BJ (cell line): ENCODE measurements at regions not wholly inside any gene's neighbourhood (a gene's known extent, or its start where the extent isn't known, plus 50 kb on each side); places are given as distances from the start of the nearest gene placed in this dataset.

Source experiments
- CTCF ChIA-PET: fragments of 350-600 bp; formaldehyde crosslinking; extraction: SDS; loops from one replicate; lab custom pipeline; 2021; ENCODE audit warnings: antibody characterized with exemption, inconsistent platforms; lab: Yijun Ruan, JAX
- POLR2A ChIA-PET: fragments of 300-600 bp; sonication (Branson Sonifier 250); formaldehyde crosslinking; extraction: SDS; loops from one replicate; lab custom pipeline; 2021; ENCODE audit warnings: antibody characterized with exemption; lab: Charles Lee
- DNase-seq: peaks from one replicate; pipeline ENCODE4 v3.0.0-alpha.2; 2011; ENCODE audit warnings: low read depth
- H3K27me3 ChIP-seq: 2 replicates; pipeline ENCODE4 v1.6.0; 2011; ENCODE audit warnings: low read length; ENCODE audit not compliant: control insufficient read depth, insufficient read depth
- H3K36me3 ChIP-seq: 2 replicates; pipeline ENCODE4 v1.5.1; 2011; ENCODE audit warnings: low read length; ENCODE audit not compliant: control insufficient read depth, insufficient read depth
- H3K4me3 ChIP-seq: 2 replicates; pipeline ENCODE4 v1.5.1; 2011; ENCODE audit warnings: low read depth, mild to moderate bottlenecking, control low read depth, low read length
- TF ChIP-seq, protein P1 (sequence below): IDR thresholded peaks from 2 replicates; pipeline ENCODE4 v1.5.1; 2011; ENCODE audit warnings: low read depth, mild to moderate bottlenecking, control low read depth, inconsistent platforms, low read length, moderate library complexity; ENCODE audit not compliant: insufficient read depth

DNA sequence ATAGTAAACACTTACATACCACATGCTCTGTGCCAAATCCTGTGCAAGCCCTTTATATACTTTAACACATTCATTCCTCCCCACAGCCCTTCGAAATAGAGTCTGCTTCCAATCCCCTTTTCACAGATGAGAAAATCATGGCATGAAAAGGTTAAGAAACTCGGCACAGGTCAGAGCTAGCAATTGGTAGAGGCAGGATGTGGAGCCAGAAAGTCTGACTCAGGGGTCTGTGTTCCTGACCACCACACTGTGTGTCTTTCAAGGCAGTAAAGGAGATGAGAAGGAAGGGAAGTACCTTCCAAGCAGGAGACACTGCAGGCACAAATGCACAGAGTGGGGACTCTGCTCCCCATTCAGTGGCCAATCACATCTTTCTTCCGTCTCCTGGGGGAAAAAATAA lies 61.1 kb downstream of the SCN11A start:
- no peak for DNase-seq
- ChIA-PET POLR2A (no interaction called here), CTCF (interaction anchor here (1.2 to 2.7 kb wide), 2 partner anchors 10 to 30 kb away, joined by 7 to 8 read pairs; no protein-coding TSS in a partner anchor)
- H3K4me3 ChIP-seq: no peak overlapping the region
- TF ChIP-seq, protein P1, sequence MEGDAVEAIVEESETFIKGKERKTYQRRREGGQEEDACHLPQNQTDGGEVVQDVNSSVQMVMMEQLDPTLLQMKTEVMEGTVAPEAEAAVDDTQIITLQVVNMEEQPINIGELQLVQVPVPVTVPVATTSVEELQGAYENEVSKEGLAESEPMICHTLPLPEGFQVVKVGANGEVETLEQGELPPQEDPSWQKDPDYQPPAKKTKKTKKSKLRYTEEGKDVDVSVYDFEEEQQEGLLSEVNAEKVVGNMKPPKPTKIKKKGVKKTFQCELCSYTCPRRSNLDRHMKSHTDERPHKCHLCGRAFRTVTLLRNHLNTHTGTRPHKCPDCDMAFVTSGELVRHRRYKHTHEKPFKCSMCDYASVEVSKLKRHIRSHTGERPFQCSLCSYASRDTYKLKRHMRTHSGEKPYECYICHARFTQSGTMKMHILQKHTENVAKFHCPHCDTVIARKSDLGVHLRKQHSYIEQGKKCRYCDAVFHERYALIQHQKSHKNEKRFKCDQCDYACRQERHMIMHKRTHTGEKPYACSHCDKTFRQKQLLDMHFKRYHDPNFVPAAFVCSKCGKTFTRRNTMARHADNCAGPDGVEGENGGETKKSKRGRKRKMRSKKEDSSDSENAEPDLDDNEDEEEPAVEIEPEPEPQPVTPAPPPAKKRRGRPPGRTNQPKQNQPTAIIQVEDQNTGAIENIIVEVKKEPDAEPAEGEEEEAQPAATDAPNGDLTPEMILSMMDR: no peak
- H3K36me3 ChIP-seq: no peaks in the 10 kb centered on the region
- no peaks in the 10 kb centered on the region for H3K27me3 ChIP-seq

DNA sequence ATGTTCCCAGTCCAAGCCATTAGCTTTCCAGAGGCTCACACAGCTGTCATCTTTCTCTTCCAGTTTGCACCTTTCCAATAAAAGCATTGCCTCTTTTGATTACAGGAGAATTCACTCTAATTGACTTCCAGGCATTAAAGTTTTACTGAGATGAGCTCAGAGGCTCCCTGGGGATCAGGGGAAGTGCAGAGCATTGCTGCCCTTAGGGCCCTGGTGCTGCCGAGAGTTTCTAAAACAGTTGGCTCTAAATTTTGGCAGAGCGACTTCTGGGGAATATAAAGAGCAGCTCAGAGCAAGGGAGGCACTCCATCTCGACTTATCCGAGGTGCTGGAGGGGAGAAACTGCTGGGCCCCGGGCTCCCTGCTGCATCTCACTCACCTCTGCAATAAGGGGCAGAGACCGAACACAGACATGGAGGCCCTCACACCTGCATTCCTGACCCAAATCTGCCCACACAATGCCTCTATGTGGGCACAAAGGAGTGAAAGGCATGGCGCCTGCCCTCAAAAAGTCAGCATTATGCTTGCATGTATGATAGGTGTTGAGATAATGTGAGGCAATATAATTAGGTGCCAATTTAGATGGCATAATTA lies 61.7 kb downstream of the SCN11A start:
- ChIA-PET POLR2A (interaction anchor here (0.6 kb wide), 1 partner anchor 156 kb away, joined by 3 read pairs; no protein-coding TSS in a partner anchor), CTCF (interaction anchor here (0.7 kb wide), 1 partner anchor 10 kb away, joined by 3 read pairs; no protein-coding TSS in a partner anchor)
- no peaks in the 10 kb centered on the region for H3K36me3 ChIP-seq
- no peaks in the 10 kb centered on the region for H3K27me3 ChIP-seq
- no peak for DNase-seq
- H3K4me3 ChIP-seq: no peak overlapping the region
- TF ChIP-seq, protein P1: no peak

DNA sequence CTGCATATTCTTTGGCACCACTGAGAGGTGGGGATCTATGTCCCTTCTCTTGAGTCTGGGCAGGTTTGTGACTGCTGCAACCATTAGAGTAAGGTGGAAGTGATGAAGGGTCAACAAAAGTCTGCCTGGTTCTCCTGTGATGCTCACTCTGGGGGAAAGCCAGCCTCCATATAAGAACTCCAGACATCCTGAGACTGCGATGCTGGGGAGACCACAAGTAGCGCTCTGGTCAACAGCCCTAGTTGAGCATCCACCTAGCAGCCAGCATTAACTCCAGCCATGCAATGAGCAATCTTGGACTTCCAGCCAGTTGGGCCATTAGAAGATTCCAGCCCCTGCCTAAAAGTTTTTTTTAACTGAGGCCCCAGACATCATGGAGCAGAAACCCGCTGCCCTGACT lies 62.8 kb downstream of the SCN11A start:
- no peak for DNase-seq
- CTCF ChIA-PET: interaction anchor here (1.5 kb wide), 1 partner anchor 27 kb away, joined by 8 read pairs; no protein-coding TSS in a partner anchor
- POLR2A ChIA-PET: no interaction called here
- Histone ChIP-seq H3K36me3 (no peaks in the 10 kb centered on the region), H3K27me3 (no peaks in the 10 kb centered on the region), H3K4me3 (no peak overlapping the region)
- TF ChIP-seq, protein P1: no peak

DNA sequence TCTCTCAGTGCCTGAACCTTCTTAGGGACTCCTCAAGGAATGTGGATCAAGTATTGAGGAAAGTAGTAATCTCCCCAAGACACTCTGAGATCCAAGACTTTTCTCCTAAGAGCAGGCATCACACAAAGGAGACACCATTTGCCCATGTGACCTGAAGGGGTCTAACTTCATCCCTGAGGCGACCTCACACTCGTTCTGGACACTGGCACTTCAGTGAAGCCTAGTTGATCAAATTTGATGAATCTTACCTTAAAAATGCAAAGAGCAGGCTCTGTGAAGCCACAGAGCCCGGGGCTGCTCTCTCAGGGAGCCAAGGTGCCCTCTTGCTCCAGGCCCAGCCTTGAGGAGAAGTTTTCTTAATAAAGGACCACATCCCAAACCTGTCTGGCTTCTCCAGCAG lies 64.3 kb downstream of the SCN11A start:
- ChIA-PET CTCF (interaction anchor here (1.5 to 2.9 kb wide), 2 partner anchors 12 to 26 kb away, joined by 8 to 13 read pairs; no protein-coding TSS in a partner anchor), POLR2A (no interaction called here)
- Histone ChIP-seq H3K36me3 (no peaks in the 10 kb centered on the region), H3K4me3 (no peak overlapping the region), H3K27me3 (no peaks in the 10 kb centered on the region)
- TF ChIP-seq, protein P1: no peak
- no peak for DNase-seq

DNA sequence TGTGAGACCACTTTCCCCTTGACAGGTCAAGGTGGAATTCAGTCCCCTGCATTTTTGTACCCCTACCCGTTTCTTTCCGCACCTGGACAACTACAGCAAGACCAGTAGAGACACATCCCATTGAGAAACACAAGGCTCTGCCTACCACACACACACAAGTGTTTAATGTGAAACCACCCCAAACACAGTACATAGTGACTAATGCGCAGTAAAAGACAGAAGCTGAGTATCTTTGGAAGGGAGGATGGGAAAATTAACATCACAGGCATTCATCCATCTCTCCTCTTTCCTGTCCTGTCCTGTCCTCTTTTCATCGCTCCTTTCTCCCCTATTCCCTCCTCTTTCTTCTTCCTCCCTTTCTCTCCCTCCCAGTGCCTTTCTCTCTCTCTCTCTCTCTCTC lies 64.8 kb downstream of the SCN11A start:
- POLR2A ChIA-PET: no interaction called here
- Histone ChIP-seq H3K27me3 (no peaks in the 10 kb centered on the region), H3K36me3 (no peaks in the 10 kb centered on the region), H3K4me3 (no peak overlapping the region)
- DNase-seq: no peak
- TF ChIP-seq, protein P1: no peak
- CTCF ChIA-PET: interaction anchor here (0.5 to 2.9 kb wide), 3 partner anchors 13 to 653 kb away, joined by 3 to 13 read pairs (median 10); no protein-coding TSS in a partner anchor
